IgD-negative memory B cell (primary cell): ENCODE measurements at regions not wholly inside any gene's neighbourhood (a gene's known extent, or its start where the extent isn't known, plus 50 kb on each side); places are given as distances from the start of the nearest gene placed in this dataset.
"Not testable (repeated sequence)": the region's sequence is repeated elsewhere in the genome, so short reads cannot be mapped to it uniquely, and the experiment has no call there.

Source experiments
- H3K27ac Mint-ChIP-seq, 3 donors: one replicate each; pipeline ENCODE4 v1.8.0; 2020 to 2022; ENCODE audit warnings: mild to moderate bottlenecking in 3 of 3, mixed read lengths in 3 of 3, moderate library complexity in 1 of 3
- H3K27me3 Mint-ChIP-seq: one replicate; pipeline ENCODE4 v1.8.0; 2021; ENCODE audit warnings: mixed read lengths
- H3K36me3 Mint-ChIP-seq: one replicate; pipeline ENCODE4 v1.8.0; 2020; ENCODE audit warnings: mild to moderate bottlenecking, mixed read lengths
- H3K4me1 Mint-ChIP-seq, 3 donors: one replicate each; pipeline ENCODE4 v1.8.0; 2020 to 2022; ENCODE audit warnings: mixed read lengths in 3 of 3, mild to moderate bottlenecking in 1 of 3
- H3K4me3 Mint-ChIP-seq, 4 donors: one replicate each; pipeline ENCODE4 v1.8.0; 2020 to 2022; ENCODE audit warnings: mild to moderate bottlenecking in 4 of 4, mixed read lengths in 4 of 4, moderate library complexity in 3 of 4
- H3K9me3 Mint-ChIP-seq, 3 donors: one replicate each; pipeline ENCODE4 v1.8.0; 2020 to 2021; ENCODE audit warnings: mixed read lengths in 3 of 3, mild to moderate bottlenecking in 1 of 3

DNA sequence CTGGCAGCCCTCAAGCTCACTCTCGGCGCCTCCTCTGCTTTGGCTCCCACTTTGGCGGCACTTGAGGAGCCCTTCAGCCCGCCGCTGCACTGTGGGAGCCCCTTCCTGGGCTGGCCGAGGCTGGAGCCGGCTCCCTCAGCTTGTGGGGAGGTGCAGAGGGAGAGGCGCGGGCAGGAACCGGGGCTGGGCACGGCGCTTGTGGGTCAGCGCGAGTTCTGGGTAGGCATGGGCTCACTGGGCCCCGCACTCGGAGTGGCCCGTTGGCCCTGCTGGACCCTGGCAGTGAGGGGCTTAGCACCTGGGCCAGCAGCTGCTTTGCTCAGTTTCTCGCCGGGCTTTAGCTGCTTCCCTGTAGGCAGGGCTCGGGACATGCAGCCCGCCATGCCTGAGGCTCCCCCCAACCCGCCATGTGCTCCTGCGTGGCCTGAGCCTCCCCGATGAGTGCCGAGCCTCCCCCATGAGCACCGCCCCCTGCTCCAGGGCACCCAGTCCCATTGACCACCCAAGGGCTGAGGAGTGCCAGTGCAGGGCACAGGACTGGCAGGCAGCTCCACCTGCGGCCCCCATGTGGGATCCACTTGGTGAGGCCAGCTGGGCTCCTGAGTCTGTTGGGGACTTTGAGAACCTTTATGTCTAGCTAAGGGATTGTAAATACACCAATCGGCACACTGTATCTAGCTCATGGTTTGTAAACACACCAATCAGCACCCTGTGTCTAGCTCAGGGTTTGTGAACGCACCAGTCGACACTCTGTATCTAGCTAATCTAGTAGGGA, 101.5 kb upstream of the DRD5 start:
- no peaks in the 10 kb centered on the region for H3K4me1 Mint-ChIP-seq
- H3K4me3 Mint-ChIP-seq: no peak overlapping the region
- H3K9me3 Mint-ChIP-seq: no peaks in the 10 kb centered on the region
- H3K27me3 Mint-ChIP-seq: peaks cover 4% of the 10 kb centered on the region
- H3K27ac Mint-ChIP-seq: no peak overlapping the region
- no peaks in the 10 kb centered on the region for H3K36me3 Mint-ChIP-seq

DNA sequence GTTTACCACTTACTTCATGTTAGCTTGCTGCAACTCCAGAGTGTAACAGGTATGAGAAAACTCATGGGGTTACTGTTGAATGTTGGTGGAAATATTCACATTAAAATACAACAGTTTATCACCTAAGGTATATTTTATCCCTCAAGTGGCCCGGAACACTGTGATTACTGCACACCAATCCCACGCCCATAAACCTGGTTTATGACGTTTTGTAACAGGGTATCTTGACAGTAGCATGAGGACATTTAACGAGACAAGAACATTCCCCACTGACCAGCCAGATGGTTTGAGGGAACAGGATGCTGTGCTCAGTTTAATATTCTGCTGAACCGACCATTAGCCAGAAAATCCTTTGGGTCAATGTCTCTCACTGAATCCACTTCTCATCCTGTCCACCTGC, 98.3 kb upstream of the DRD5 start:
- H3K4me3 Mint-ChIP-seq, H3K27me3 Mint-ChIP-seq, H3K36me3 Mint-ChIP-seq, H3K9me3 Mint-ChIP-seq, H3K4me1 Mint-ChIP-seq, H3K27ac Mint-ChIP-seq: not testable (repeated sequence)

DNA sequence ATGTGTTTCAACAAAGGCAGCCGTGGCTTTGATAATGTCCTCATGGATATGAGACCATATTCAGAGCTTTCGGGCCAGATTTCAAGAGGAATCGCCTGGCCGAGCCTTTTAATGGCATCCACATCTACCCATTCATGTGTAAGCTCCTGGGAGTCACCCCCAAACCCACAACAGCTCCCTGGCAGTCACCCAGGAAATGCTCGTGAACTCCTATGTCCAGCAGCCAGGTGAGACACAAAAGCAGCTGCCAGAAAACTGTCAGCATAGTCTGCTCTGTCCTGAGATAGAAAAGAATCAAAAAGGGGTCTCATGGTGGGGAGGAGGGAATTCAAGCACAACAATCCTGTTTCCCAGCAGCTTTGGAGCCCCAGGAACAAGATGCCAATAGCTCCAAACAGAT, 96.4 kb upstream of the DRD5 start:
- H3K4me3 Mint-ChIP-seq, H3K9me3 Mint-ChIP-seq, H3K36me3 Mint-ChIP-seq, H3K4me1 Mint-ChIP-seq, H3K27ac Mint-ChIP-seq: not testable (repeated sequence)
- peaks cover 12% of the 10 kb centered on the region for H3K27me3 Mint-ChIP-seq

DNA sequence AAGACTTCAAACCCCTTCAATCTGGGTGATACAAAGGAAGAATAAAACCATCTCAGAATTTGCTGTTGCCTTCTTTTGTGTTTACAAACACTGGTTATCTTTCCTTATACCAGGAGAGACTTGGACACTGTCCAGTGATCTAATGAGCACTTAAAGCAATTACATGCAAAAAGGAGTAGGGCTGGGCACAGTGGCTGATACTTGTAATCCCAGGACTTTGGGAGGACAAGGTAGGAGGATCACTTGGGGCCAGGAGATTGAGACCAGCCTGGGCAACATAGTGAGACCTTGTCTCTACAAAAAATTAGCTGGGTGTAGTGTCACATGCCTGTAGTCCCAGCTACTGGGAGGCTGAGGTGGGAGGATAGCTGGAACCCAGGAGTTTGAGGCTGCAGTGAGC, 95.7 kb upstream of the DRD5 start:
- Mint-ChIP-seq H3K4me1 (peaks cover 0 to 1% (median under 1%) of the 10 kb centered on the region in 3 donors), H3K4me3 (no peak overlapping the region), H3K27ac (no peak overlapping the region), H3K9me3 (no peaks in the 10 kb centered on the region), H3K36me3 (no peaks in the 10 kb centered on the region), H3K27me3 (peaks cover 12% of the 10 kb centered on the region)

DNA sequence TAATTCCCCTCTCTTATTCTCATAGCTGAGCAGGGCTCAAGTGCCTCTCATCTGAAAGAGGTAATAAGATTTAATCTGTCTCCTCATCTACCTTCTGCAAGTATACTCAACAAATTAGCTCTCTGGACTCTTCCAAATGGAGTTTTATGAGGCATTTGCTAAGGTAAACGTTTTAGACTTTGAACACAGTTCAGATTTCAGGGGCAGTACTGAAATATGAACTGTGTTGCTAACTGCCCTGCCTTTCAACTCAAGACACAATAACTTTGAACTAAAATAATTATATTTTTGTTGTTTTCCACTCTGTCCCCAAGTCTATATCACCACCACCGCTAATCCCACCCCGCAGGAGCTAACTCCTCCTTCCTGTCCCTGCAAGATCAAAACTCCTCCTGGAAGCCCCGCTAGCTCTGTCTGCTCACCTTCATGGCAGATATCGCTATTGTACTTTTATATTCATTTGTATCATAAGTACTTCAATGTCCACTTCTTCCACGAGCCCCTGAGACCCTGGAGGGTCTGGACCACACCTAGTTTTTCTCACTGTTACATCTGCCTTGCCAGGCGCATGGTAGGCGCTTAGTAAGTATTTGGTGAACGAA, 90.7 kb upstream of the DRD5 start:
- Mint-ChIP-seq H3K4me3 (peak overlapping the region; percentile 83 to 96 (median 87)), H3K4me1 (peaks cover 3 to 11% (median 8%) of the 10 kb centered on the region in 3 donors)
- not testable (repeated sequence) for H3K36me3 Mint-ChIP-seq, H3K9me3 Mint-ChIP-seq, H3K27me3 Mint-ChIP-seq, H3K27ac Mint-ChIP-seq

DNA sequence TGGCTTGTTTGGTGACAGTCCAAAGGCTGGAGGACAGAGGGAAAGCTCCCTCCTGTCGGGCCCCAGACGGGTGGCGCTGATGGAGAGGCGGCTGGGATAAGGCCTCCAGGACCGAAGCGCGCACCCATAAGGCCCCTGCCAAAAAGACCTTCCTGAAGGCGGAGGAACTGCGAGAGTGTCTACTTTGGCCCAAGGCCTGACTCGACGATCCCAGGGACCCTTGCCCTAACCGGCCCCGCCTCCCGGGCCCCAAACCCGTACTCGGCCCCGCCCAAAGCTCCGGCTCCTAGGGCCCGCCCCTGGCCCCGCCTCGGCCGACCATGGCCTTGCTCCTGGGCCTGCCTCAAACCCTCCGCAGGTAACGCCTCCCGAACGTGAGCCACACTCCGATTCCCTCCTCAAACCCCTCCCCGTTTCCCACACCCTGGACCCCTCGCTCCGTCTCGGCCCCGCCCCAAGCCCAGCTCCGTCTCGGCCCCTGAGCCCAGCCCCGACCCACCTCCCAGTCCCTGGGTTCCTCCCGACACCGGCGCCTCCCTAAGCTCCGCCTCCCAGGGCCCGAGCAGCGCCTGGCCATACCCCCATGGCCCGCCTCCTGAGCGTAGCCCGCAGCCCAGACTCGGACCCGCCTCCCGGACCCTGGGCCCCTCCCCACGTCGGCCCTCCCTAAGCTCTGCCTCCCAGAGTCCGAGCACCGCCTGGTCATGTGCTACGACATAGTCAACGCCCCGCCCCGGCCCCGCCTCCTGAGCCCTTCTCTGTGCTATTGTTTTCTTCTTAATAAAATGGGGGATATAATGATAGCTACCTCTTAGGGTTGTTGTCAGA, 90.0 kb upstream of the DRD5 start:
- Mint-ChIP-seq H3K4me1 (peaks cover 3 to 11% (median 8%) of the 10 kb centered on the region in 3 donors), H3K9me3 (no peaks in the 10 kb centered on the region), H3K27ac (peak overlapping the region; percentile 32 to 51 (median 39)), H3K4me3 (peak overlapping the region; percentile 83 to 96 (median 87)), H3K36me3 (no peaks in the 10 kb centered on the region), H3K27me3 (peaks cover 6% of the 10 kb centered on the region)

DNA sequence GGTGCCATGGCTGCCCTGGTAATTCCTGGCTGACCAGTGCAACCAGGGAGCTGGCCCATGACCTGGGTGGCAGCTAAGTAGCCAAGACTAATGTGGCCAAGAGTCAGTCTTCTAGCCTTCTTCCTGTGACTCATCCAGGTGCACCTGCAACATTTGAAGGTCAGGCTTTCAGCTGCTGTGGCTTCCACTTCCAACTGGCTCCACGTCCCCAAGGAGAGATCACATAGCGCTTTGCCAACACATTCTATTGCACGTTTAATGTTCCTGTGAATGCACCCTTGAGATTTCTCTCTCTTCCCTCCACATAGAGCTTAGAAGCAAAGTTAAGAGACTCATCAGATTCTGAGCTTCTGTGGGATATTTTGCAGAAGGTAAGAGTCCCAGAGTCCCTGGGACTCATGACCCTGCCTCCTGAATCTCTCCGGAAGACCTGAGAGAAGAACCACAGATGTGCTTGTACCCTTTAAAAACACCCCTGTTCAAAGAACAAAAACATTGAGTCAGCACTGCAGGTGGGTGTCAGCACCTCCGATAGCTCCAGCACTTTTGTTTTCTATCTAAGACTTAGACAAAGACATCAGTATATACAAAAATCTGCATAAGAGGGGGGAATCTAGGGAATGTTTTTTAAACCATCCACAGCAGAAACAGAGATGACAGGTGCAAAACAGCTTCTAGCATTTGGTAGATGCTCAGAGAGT, 88.5 kb upstream of the DRD5 start:
- peaks cover 3 to 11% (median 8%) of the 10 kb centered on the region in 3 donors for H3K4me1 Mint-ChIP-seq
- H3K4me3 Mint-ChIP-seq: not testable (repeated sequence)

DNA sequence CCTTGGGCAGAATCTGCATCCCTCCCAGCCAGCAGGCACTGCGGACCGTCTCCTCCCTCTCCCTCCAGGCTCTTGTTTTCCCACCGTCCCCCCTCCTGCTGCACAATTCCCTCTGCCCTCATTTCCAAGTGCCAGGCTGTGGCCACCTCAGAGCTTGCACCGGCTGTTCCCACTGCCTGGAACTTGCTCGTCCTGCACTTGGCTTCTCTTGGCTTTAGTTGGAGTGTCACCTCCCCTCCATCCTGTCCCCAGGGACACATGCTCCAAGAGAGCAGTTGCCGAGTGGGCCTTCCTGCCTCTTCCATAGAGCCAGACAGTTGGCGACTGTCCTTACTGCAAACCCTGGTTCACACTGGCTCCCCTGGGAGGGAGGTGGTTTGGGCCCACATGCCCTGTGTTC, 87.0 kb upstream of the DRD5 start:
- not testable (repeated sequence) for H3K36me3 Mint-ChIP-seq, H3K27me3 Mint-ChIP-seq, H3K9me3 Mint-ChIP-seq, H3K27ac Mint-ChIP-seq
- H3K4me3 Mint-ChIP-seq: peak overlapping the region in 1 of 4 donors; percentile 13
- peaks cover 3 to 11% (median 8%) of the 10 kb centered on the region in 3 donors for H3K4me1 Mint-ChIP-seq

More for the DNA sequence above, 88.5 kb upstream of the DRD5 start:
- H3K27me3 Mint-ChIP-seq, H3K9me3 Mint-ChIP-seq, H3K36me3 Mint-ChIP-seq: not testable (repeated sequence)
- H3K27ac Mint-ChIP-seq: peak overlapping the region in 1 of 3 donors; percentile 6

DNA sequence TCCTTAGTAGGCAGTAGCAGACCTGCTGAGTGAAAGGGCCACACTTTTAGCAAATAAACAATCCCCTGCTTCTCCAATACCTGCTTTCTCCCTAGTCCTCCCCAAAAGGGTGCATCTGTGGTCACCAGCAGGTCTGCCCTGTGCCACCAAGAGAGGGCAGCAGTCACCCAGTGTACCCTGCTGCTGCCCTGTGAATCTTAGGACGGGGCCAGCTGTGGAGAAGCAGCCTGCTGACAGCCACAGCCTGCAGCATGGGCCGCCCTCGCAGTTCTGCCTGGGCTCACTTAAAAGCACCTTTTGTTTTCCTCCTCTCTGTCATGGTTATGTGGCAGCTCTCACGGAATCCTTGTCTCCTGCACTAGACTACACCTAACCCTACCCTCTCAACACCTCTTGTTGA, 85.4 kb upstream of the DRD5 start:
- not testable (repeated sequence) for H3K27me3 Mint-ChIP-seq, H3K9me3 Mint-ChIP-seq, H3K36me3 Mint-ChIP-seq, H3K4me3 Mint-ChIP-seq, H3K4me1 Mint-ChIP-seq
- peak overlapping the region in 1 of 3 donors; percentile 71 for H3K27ac Mint-ChIP-seq

DNA sequence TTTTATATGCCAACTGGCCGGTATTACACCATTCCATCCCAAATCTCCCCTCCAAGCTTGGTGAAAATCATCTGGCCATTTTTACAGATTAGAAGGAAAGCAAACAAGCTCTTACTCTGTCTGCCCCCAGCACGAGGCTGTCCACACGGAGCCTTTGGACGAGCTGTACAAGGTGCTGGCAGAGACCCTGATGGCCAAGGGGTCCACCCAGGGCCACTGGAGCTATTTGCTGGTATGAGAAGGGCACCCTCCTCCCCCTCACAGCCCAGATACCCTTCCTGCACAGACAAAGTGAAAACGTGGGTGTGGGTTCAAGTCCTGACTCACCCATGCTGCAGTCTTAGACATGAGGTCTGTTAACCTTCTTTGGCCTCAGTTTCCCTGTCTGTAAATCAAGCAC, 84.9 kb upstream of the DRD5 start:
- not testable (repeated sequence) for H3K27me3 Mint-ChIP-seq, H3K9me3 Mint-ChIP-seq, H3K27ac Mint-ChIP-seq, H3K4me1 Mint-ChIP-seq, H3K36me3 Mint-ChIP-seq, H3K4me3 Mint-ChIP-seq

DNA sequence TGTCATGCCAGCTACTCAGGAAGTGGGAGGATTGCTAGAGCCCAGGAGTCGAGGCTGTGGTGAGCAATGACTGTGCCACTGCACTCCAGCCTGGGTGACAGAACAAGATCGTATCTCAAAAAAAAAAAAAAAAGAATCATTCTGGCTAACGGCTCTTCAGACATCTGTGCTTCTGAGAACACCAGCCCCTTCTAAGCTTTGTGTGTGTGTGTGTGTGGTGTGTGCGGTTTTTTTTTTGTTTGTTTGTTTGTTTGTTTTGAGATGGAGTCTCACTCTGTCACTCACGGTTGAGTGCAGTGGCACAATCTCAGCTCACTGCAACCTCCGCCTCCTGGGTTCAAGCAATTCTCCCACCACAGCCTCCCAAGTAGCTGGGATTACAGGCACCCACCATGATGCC, 79.4 kb upstream of the DRD5 start:
- not testable (repeated sequence) for H3K4me3 Mint-ChIP-seq, H3K27me3 Mint-ChIP-seq, H3K4me1 Mint-ChIP-seq, H3K36me3 Mint-ChIP-seq, H3K9me3 Mint-ChIP-seq, H3K27ac Mint-ChIP-seq

DNA sequence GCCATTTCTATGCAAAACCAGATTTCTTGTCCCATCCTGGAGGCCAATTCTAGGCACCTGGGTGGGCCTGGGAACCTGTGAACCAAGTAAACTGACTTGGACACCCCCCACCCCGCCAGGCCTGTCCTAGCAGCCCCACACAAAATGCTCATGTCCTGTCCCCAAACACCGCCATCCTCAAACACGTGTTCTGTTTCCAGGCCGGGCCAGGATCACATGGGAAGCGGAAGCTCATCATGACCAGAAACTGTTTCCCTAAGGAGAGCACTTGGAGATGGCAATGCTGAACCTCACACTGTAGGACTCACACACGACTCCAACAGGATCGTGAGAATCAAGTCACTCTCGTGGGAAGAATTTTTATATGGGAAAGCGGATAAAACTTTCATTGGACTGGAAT, 78.7 kb upstream of the DRD5 start:
- H3K4me3 Mint-ChIP-seq, H3K4me1 Mint-ChIP-seq, H3K27me3 Mint-ChIP-seq, H3K27ac Mint-ChIP-seq, H3K36me3 Mint-ChIP-seq, H3K9me3 Mint-ChIP-seq: not testable (repeated sequence)

DNA sequence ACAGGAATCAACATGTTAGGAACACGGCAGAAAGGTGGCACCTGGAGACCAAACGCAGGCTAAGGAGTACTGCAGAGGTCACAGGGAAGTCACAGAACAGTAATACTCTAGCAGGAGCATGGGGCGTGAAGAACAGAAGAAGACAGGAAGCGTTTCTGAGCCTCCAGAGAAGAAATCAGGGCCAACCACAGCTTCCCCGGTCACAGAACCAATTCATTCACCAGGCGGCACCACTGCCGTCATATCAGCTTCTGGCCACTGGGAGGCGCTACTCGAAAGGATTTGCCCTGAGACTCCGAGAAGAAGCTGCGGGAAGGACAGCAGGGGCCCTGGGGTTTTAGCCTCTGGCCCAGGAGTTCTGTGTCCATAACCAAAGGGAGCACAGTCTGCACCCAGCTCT, 78.0 kb upstream of the DRD5 start:
- H3K4me1 Mint-ChIP-seq: peaks cover 4 to 9% (median 6%) of the 10 kb centered on the region in 3 donors
- H3K27me3 Mint-ChIP-seq: no peaks in the 10 kb centered on the region
- H3K4me3 Mint-ChIP-seq: peak overlapping the region in 2 of 4 donors; percentile 2 to 32
- peak overlapping the region in 1 of 3 donors; percentile 9 for H3K27ac Mint-ChIP-seq
- H3K9me3 Mint-ChIP-seq: no peaks in the 10 kb centered on the region
- no peaks in the 10 kb centered on the region for H3K36me3 Mint-ChIP-seq

DNA sequence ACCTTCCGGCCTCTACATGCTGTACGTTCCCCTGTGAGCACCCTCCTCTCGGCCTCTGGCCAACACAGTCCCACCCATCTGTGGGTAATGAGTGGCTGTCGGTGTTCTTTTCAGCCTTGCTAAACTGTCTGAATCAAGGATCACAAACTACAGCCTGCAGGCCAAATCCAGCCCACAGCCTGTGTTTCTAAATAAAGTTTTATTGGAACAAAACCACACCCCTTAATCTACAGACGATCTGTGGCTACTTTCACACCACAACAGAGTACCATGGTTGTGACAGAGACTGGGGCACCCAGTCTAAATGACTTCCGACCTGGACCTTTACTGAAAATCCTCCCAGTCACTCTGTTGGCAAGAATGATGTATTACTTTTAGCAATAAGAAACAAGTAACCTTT, 77.3 kb upstream of the DRD5 start:
- peak overlapping the region in 1 of 4 donors; percentile 73 for H3K4me3 Mint-ChIP-seq
- H3K27me3 Mint-ChIP-seq, H3K4me1 Mint-ChIP-seq, H3K27ac Mint-ChIP-seq, H3K9me3 Mint-ChIP-seq, H3K36me3 Mint-ChIP-seq: not testable (repeated sequence)
